IPS-20b (cell line): ENCODE measurements at regions not wholly inside any gene's neighbourhood (a gene's known extent, or its start where the extent isn't known, plus 50 kb on each side); places are given as distances from the start of the nearest gene placed in this dataset.

Source experiments
- H3K27ac ChIP-seq: one replicate; pipeline ENCODE4 v1.5.1; 2013; ENCODE audit warnings: low read length
- H3K27me3 ChIP-seq: 2 replicates; pipeline ENCODE4 v1.6.1; 2013; ENCODE audit warnings: mild to moderate bottlenecking, low read length, inconsistent platforms; ENCODE audit not compliant: insufficient read depth
- H3K36me3 ChIP-seq: 2 replicates; pipeline ENCODE4 v1.6.1; 2013; ENCODE audit warnings: low read depth, mild to moderate bottlenecking, inconsistent platforms, low read length, moderate library complexity; ENCODE audit not compliant: insufficient read depth
- H3K4me1 ChIP-seq: 2 replicates; pipeline ENCODE4 v1.6.1; 2013; ENCODE audit warnings: mild to moderate bottlenecking, control low read depth, inconsistent platforms, low read length, moderate library complexity; ENCODE audit not compliant: insufficient read depth
- H3K4me3 ChIP-seq: 2 replicates; pipeline ENCODE4 v1.5.1; 2013; ENCODE audit warnings: mild to moderate bottlenecking, low read length, inconsistent platforms
- H3K9ac ChIP-seq: 2 replicates; pipeline ENCODE4 v1.6.1; 2013; ENCODE audit warnings: low read depth, mild to moderate bottlenecking, inconsistent platforms, low read length, moderate library complexity
- H3K9me3 ChIP-seq: 2 replicates; pipeline ENCODE4 v1.6.1; 2013; ENCODE audit warnings: mild to moderate bottlenecking, low read depth, low read length, inconsistent platforms; ENCODE audit not compliant: insufficient read depth

- Histone ChIP-seq H3K27ac (no peak overlapping the region), H3K4me3 (no peak overlapping the region), H3K36me3 (no peaks in the 10 kb centered on the region), H3K27me3 (no peaks in the 10 kb centered on the region), H3K4me1 (no peaks in the 10 kb centered on the region), H3K9me3 (no peaks in the 10 kb centered on the region), H3K9ac (no peak overlapping the region)
Measured at GRCh38 chr2:67260343-67261277, 136.5 kb upstream of the ETAA1 start.

GRCh38 chr2:67267241-67267640 lies 129.9 kb upstream of the ETAA1 start:
- Histone ChIP-seq H3K4me3 (no peak overlapping the region), H3K36me3 (no peaks in the 10 kb centered on the region), H3K4me1 (no peaks in the 10 kb centered on the region), H3K9ac (no peak overlapping the region), H3K27me3 (no peaks in the 10 kb centered on the region), H3K9me3 (no peaks in the 10 kb centered on the region), H3K27ac (no peak overlapping the region)

- no peaks in the 10 kb centered on the region for H3K36me3 ChIP-seq
- H3K4me3 ChIP-seq, result no peak overlapping the region
- H3K4me1 ChIP-seq, result no peaks in the 10 kb centered on the region
- no peaks in the 10 kb centered on the region for H3K9me3 ChIP-seq
- H3K27ac ChIP-seq, result no peak overlapping the region
- H3K9ac ChIP-seq, result no peak overlapping the region
- H3K27me3 ChIP-seq, result no peaks in the 10 kb centered on the region
Measured at GRCh38 chr2:67268797-67269196, 128.3 kb upstream of the ETAA1 start.

GRCh38 chr2:67272195-67272594 lies 124.9 kb upstream of the ETAA1 start:
- Histone ChIP-seq H3K9ac (no peak overlapping the region), H3K36me3 (no peaks in the 10 kb centered on the region), H3K27me3 (no peaks in the 10 kb centered on the region), H3K9me3 (no peaks in the 10 kb centered on the region), H3K27ac (no peak overlapping the region), H3K4me1 (no peaks in the 10 kb centered on the region), H3K4me3 (no peak overlapping the region)

- Histone ChIP-seq H3K27ac (no peak overlapping the region), H3K9me3 (no peaks in the 10 kb centered on the region), H3K9ac (no peak overlapping the region), H3K36me3 (no peaks in the 10 kb centered on the region), H3K4me1 (no peaks in the 10 kb centered on the region), H3K27me3 (no peaks in the 10 kb centered on the region), H3K4me3 (no peak overlapping the region)
Measured at GRCh38 chr2:67277450-67277849, 119.7 kb upstream of the ETAA1 start.

GRCh38 chr2:67281101-67281500 lies 116.0 kb upstream of the ETAA1 start:
- H3K9ac ChIP-seq, result no peak overlapping the region
- no peaks in the 10 kb centered on the region for H3K27me3 ChIP-seq
- no peak overlapping the region for H3K27ac ChIP-seq
- no peak overlapping the region for H3K4me3 ChIP-seq
- no peaks in the 10 kb centered on the region for H3K36me3 ChIP-seq
- H3K4me1 ChIP-seq, result no peaks in the 10 kb centered on the region
- no peaks in the 10 kb centered on the region for H3K9me3 ChIP-seq

GRCh38 chr2:67283641-67284040 lies 113.5 kb upstream of the ETAA1 start:
- no peak overlapping the region for H3K9ac ChIP-seq
- no peak overlapping the region for H3K4me3 ChIP-seq
- H3K36me3 ChIP-seq, result no peaks in the 10 kb centered on the region
- H3K4me1 ChIP-seq, result no peaks in the 10 kb centered on the region
- no peaks in the 10 kb centered on the region for H3K27me3 ChIP-seq
- no peaks in the 10 kb centered on the region for H3K9me3 ChIP-seq
- H3K27ac ChIP-seq, result no peak overlapping the region

- H3K4me1 ChIP-seq, result no peaks in the 10 kb centered on the region
- H3K27me3 ChIP-seq, result no peaks in the 10 kb centered on the region
Measured at GRCh38 chr2:67286981-67287759, 110.0 kb upstream of the ETAA1 start.

GRCh38 chr2:67289271-67289670 lies 107.9 kb upstream of the ETAA1 start:
- Histone ChIP-seq H3K27ac (no peak overlapping the region), H3K27me3 (no peaks in the 10 kb centered on the region), H3K9me3 (no peaks in the 10 kb centered on the region), H3K4me3 (no peak overlapping the region), H3K9ac (no peak overlapping the region), H3K4me1 (no peaks in the 10 kb centered on the region), H3K36me3 (no peaks in the 10 kb centered on the region)

More at GRCh38 chr2:67286981-67287759, 110.0 kb upstream of the ETAA1 start:
- no peaks in the 10 kb centered on the region for H3K9me3 ChIP-seq
- H3K27ac ChIP-seq, result no peak overlapping the region
- no peaks in the 10 kb centered on the region for H3K36me3 ChIP-seq
- H3K4me3 ChIP-seq, result no peak overlapping the region
- no peak overlapping the region for H3K9ac ChIP-seq

GRCh38 chr2:67289921-67290371 lies 107.2 kb upstream of the ETAA1 start:
- Histone ChIP-seq H3K4me1 (no peaks in the 10 kb centered on the region), H3K36me3 (no peaks in the 10 kb centered on the region), H3K9me3 (no peaks in the 10 kb centered on the region), H3K4me3 (no peak overlapping the region), H3K9ac (no peak overlapping the region), H3K27me3 (no peaks in the 10 kb centered on the region), H3K27ac (no peak overlapping the region)

- Histone ChIP-seq H3K9ac (no peak overlapping the region), H3K4me1 (no peaks in the 10 kb centered on the region), H3K27me3 (no peaks in the 10 kb centered on the region), H3K36me3 (no peaks in the 10 kb centered on the region), H3K9me3 (no peaks in the 10 kb centered on the region), H3K4me3 (no peak overlapping the region), H3K27ac (no peak overlapping the region)
Measured at GRCh38 chr2:67290451-67291290, 106.5 kb upstream of the ETAA1 start.
